ENCODE measurements at regions not wholly inside any gene's neighbourhood (a gene's known extent, or its start where the extent isn't known, plus 50 kb on each side); places are given as distances from the start of the nearest gene placed in this dataset.

- TF ChIP-seq, protein P1, sequence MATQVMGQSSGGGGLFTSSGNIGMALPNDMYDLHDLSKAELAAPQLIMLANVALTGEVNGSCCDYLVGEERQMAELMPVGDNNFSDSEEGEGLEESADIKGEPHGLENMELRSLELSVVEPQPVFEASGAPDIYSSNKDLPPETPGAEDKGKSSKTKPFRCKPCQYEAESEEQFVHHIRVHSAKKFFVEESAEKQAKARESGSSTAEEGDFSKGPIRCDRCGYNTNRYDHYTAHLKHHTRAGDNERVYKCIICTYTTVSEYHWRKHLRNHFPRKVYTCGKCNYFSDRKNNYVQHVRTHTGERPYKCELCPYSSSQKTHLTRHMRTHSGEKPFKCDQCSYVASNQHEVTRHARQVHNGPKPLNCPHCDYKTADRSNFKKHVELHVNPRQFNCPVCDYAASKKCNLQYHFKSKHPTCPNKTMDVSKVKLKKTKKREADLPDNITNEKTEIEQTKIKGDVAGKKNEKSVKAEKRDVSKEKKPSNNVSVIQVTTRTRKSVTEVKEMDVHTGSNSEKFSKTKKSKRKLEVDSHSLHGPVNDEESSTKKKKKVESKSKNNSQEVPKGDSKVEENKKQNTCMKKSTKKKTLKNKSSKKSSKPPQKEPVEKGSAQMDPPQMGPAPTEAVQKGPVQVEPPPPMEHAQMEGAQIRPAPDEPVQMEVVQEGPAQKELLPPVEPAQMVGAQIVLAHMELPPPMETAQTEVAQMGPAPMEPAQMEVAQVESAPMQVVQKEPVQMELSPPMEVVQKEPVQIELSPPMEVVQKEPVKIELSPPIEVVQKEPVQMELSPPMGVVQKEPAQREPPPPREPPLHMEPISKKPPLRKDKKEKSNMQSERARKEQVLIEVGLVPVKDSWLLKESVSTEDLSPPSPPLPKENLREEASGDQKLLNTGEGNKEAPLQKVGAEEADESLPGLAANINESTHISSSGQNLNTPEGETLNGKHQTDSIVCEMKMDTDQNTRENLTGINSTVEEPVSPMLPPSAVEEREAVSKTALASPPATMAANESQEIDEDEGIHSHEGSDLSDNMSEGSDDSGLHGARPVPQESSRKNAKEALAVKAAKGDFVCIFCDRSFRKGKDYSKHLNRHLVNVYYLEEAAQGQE (IDR thresholded peaks at IDR 0.05): no peak
- no peak for TF ChIP-seq ATF3 (IDR thresholded peaks at IDR 0.05)
- no peak for TF ChIP-seq FOXA2 (IDR thresholded peaks at IDR 0.05)
- no peak for TF ChIP-seq FOXA1 (IDR thresholded peaks at IDR 0.05)
- TF ChIP-seq SP1 (IDR thresholded peaks at IDR 0.05): no peak
- no peak for TF ChIP-seq YY1 (IDR thresholded peaks at IDR 0.05)
- no peak for TF ChIP-seq HNF4G (IDR thresholded peaks at IDR 0.05)
- no peak for TF ChIP-seq HNF4A (conservative IDR thresholded peaks at IDR 0.05)
- no peak for TF ChIP-seq TAF1 (conservative IDR thresholded peaks at IDR 0.05)
- TF ChIP-seq CTCF (IDR thresholded peaks at IDR 0.05; ENCODE audit: low read depth, low read length, missing input control): no peak
- TF ChIP-seq GABPA (IDR thresholded peaks at IDR 0.05 in 1 of 2, conservative IDR thresholded peaks at IDR 0.05 in 1 of 2): no peak
- TF ChIP-seq NR2F2 (IDR thresholded peaks at IDR 0.05): no peak
- TF ChIP-seq JUND (IDR thresholded peaks at IDR 0.05): no peak
- no peak for TF ChIP-seq MAX (IDR thresholded peaks at IDR 0.05)
- no peak for TF ChIP-seq RXRA (IDR thresholded peaks at IDR 0.05)
- TF ChIP-seq, protein P2, sequence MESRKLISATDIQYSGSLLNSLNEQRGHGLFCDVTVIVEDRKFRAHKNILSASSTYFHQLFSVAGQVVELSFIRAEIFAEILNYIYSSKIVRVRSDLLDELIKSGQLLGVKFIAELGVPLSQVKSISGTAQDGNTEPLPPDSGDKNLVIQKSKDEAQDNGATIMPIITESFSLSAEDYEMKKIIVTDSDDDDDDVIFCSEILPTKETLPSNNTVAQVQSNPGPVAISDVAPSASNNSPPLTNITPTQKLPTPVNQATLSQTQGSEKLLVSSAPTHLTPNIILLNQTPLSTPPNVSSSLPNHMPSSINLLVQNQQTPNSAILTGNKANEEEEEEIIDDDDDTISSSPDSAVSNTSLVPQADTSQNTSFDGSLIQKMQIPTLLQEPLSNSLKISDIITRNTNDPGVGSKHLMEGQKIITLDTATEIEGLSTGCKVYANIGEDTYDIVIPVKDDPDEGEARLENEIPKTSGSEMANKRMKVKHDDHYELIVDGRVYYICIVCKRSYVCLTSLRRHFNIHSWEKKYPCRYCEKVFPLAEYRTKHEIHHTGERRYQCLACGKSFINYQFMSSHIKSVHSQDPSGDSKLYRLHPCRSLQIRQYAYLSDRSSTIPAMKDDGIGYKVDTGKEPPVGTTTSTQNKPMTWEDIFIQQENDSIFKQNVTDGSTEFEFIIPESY (IDR thresholded peaks at IDR 0.05): no peak
- no peak for TF ChIP-seq RAD21 (IDR thresholded peaks at IDR 0.05)
- no peak for TF ChIP-seq EGR1 (IDR thresholded peaks at IDR 0.05; ENCODE audit: low read depth in 2 of 2)
- H3K4me3 ChIP-seq (ENCODE audit: low read depth in 1 of 3, low read length in 3 of 3): no peak overlapping the region
- no peaks in the 10 kb centered on the region for H3K36me3 ChIP-seq (ENCODE audit: control insufficient read depth in 4 of 4, insufficient read depth in 3 of 4, low read depth in 1 of 4, low read length in 3 of 4)
- H3K4me1 ChIP-seq (ENCODE audit: control insufficient read depth in 4 of 4, insufficient read depth in 4 of 4, low read length in 3 of 4): no peaks in the 10 kb centered on the region
- DNase-seq (ENCODE audit: low spot score): no peak
- WGBS: 67% methylated on average over 3 of the region's 3 CpGs
- H3K9ac ChIP-seq (ENCODE audit: low read depth in 1 of 2, low read length in 2 of 2): no peak overlapping the region
- H3K27ac ChIP-seq (ENCODE audit: low read depth in 1 of 2, low read length in 2 of 2): no peak overlapping the region
- no peaks in the 10 kb centered on the region for H3K9me3 ChIP-seq (ENCODE audit: control insufficient read depth in 4 of 4, low read length in 3 of 4)
- peaks cover 0 to 2% (median 0%) of the 10 kb centered on the region in 4 donors for H3K27me3 ChIP-seq (ENCODE audit: control insufficient read depth in 4 of 4, insufficient read depth in 4 of 4, low read length in 3 of 4)
Measured at GRCh38 chr5:9955586-9955985, 294.1 kb downstream of the ATPSCKMT start.
